IMR-90 (cell line): ENCODE measurements at regions not wholly inside any gene's neighbourhood (a gene's known extent, or its start where the extent isn't known, plus 50 kb on each side); places are given as distances from the start of the nearest gene placed in this dataset.

ENCODE experiments used
- ATAC-seq: fragments of 200-7000 bp; cut with Tn5 transposase; 2 replicates; pipeline ENCODE4 v1.9.1; 2020; ENCODE audit warnings: low read depth, mild to moderate bottlenecking, moderate library complexity
- BruUV-seq: library from RNA; stranded (reverse); fragments of 400-500 nt; replicated peaks from 2 replicates; lab custom pipeline; 2021; lab: Mats Ljungman, UMichigan
- CTCF ChIA-PET: fragments of 300-600 bp; formaldehyde crosslinking; extraction: SDS; loops from one replicate; lab custom pipeline; 2021; ENCODE audit warnings: antibody characterized with exemption; lab: Yijun Ruan, JAX
- POLR2A ChIA-PET: fragments of 300-600 bp; sonication (Branson Sonifier 250); formaldehyde crosslinking; loops from one replicate; lab custom pipeline; 2022; ENCODE audit warnings: antibody characterized with exemption; ENCODE audit not compliant: unreplicated experiment; lab: Charles Lee
- DNase-seq: peaks from one replicate; pipeline ENCODE4 v3.0.0; 2013
- H2AFZ ChIP-seq: replicated peaks from 2 replicates; pipeline ENCODE3; 2013; ENCODE audit warnings: low read length, mild to moderate bottlenecking; ENCODE audit not compliant: poor library complexity
- H2AK5ac ChIP-seq: 2 replicates; pipeline ENCODE4 v1.6.1; 2013; ENCODE audit warnings: low read depth, low read length, inconsistent platforms
- H2AK9ac ChIP-seq: replicated peaks from 2 replicates; pipeline ENCODE3; 2013; ENCODE audit warnings: mild to moderate bottlenecking, low read depth, low read length, moderate library complexity; ENCODE audit not compliant: poor library complexity
- H2BK120ac ChIP-seq: 2 replicates; pipeline ENCODE4 v1.6.1; 2013; ENCODE audit warnings: low read depth, low read length, inconsistent platforms
- H2BK15ac ChIP-seq: 3 replicates; pipeline ENCODE4 v1.6.1; 2013; ENCODE audit warnings: low read depth, low read length, inconsistent platforms
- H2BK20ac ChIP-seq: 2 replicates; pipeline ENCODE4 v1.6.1; 2013; ENCODE audit warnings: low read depth, mild to moderate bottlenecking, inconsistent platforms, low read length, moderate library complexity
- H2BK5ac ChIP-seq: 2 replicates; pipeline ENCODE4 v1.6.1; 2013; ENCODE audit warnings: mild to moderate bottlenecking, low read depth, low read length, inconsistent platforms; ENCODE audit not compliant: poor library complexity, severe bottlenecking
- H3K14ac ChIP-seq: replicated peaks from 2 replicates; pipeline ENCODE4 v1.6.1; 2013; ENCODE audit warnings: low read depth, low read length, inconsistent platforms
- H3K18ac ChIP-seq: 2 replicates; pipeline ENCODE4 v1.6.1; 2013; ENCODE audit warnings: low read depth, low read length, control low read depth
- H3K23ac ChIP-seq: 2 replicates; pipeline ENCODE4 v1.6.1; 2013; ENCODE audit warnings: low read depth, low read length, inconsistent platforms
- H3K27ac ChIP-seq: 2 replicates; pipeline ENCODE4 v1.5.1; 2013; ENCODE audit warnings: mild to moderate bottlenecking, control low read depth, low read length; ENCODE audit not compliant: insufficient read depth
- H3K27me3 ChIP-seq: 2 replicates; pipeline ENCODE4 v1.6.1; 2013; ENCODE audit warnings: low read length; ENCODE audit not compliant: control insufficient read depth, insufficient read depth
- H3K36me3 ChIP-seq: 2 replicates; pipeline ENCODE4 v1.6.1; 2013; ENCODE audit warnings: low read length, mixed read lengths; ENCODE audit not compliant: control insufficient read depth, insufficient read depth
- H3K4ac ChIP-seq: 2 replicates; pipeline ENCODE4 v1.6.1; 2013; ENCODE audit warnings: low read depth, low read length, inconsistent platforms
- H3K4me1 ChIP-seq: 2 replicates; pipeline ENCODE4 v1.6.1; 2013; ENCODE audit warnings: low read length, mixed read lengths; ENCODE audit not compliant: control insufficient read depth, insufficient read depth
- H3K4me2 ChIP-seq: 2 replicates; pipeline ENCODE4 v1.6.1; 2013; ENCODE audit warnings: low read depth, mild to moderate bottlenecking, control low read depth, low read length, moderate library complexity
- H3K4me3 ChIP-seq: 2 replicates; pipeline ENCODE4 v1.5.1; 2013; ENCODE audit warnings: low read depth, mild to moderate bottlenecking, control low read depth, low read length, moderate library complexity; ENCODE audit not compliant: insufficient read depth
- H3K56ac ChIP-seq: 2 replicates; pipeline ENCODE4 v1.6.1; 2013; ENCODE audit warnings: low read length, inconsistent platforms; ENCODE audit not compliant: insufficient read depth; ENCODE audit errors: extremely low read depth
- H3K79me1 ChIP-seq, 2 experiments: 2 replicates each; pipeline ENCODE4 v1.6.1; 2013; ENCODE audit warnings: low read length in 2 of 2, inconsistent platforms in 1 of 2, low read depth in 1 of 2
- H3K9ac ChIP-seq: 2 replicates; pipeline ENCODE4 v1.6.1; 2013; ENCODE audit warnings: low read depth, low read length, control low read depth
- H3K9me1 ChIP-seq: 2 replicates; pipeline ENCODE4 v1.6.1; 2013; ENCODE audit warnings: low read length, inconsistent platforms; ENCODE audit not compliant: insufficient read depth
- H3K9me3 ChIP-seq: 2 replicates; pipeline ENCODE4 v1.6.1; 2013; ENCODE audit warnings: low read length; ENCODE audit not compliant: control insufficient read depth, insufficient read depth
- H4K20me1 ChIP-seq: 2 replicates; pipeline ENCODE4 v1.6.1; 2013; ENCODE audit warnings: low read length, inconsistent platforms; ENCODE audit not compliant: insufficient read depth
- H4K5ac ChIP-seq: 2 replicates; pipeline ENCODE4 v1.6.1; 2013; ENCODE audit warnings: mild to moderate bottlenecking, low read depth, low read length, control low read depth
- H4K8ac ChIP-seq, 2 experiments: 2 replicates each; pipeline ENCODE4 v1.6.1; 2013; ENCODE audit warnings: low read depth in 2 of 2, low read length in 2 of 2, control low read depth in 1 of 2, inconsistent platforms in 1 of 2
- H4K91ac ChIP-seq: 2 replicates; pipeline ENCODE4 v1.6.1; 2013; ENCODE audit warnings: low read depth, low read length, inconsistent platforms; ENCODE audit not compliant: insufficient read depth
- BHLHE40 ChIP-seq: fragments of 150-350 bp; IDR thresholded peaks from 2 replicates; pipeline ENCODE4 v1.6.1; 2016; ENCODE audit warnings: mild to moderate bottlenecking, low read depth, low read length
- CEBPB ChIP-seq: IDR thresholded peaks from 2 replicates; pipeline ENCODE4 v1.6.1; 2012; ENCODE audit warnings: low read depth, low read length, improper control_type of control experiment
- CHD1 ChIP-seq: IDR thresholded peaks from 2 replicates; pipeline ENCODE4 v1.6.1; 2012; ENCODE audit warnings: low read depth, low read length, improper control_type of control experiment
- FOS ChIP-seq: fragments of 150-350 bp; IDR thresholded peaks from 2 replicates; pipeline ENCODE4 v1.6.1; 2016; ENCODE audit warnings: low read depth, low read length
- MAFK ChIP-seq: IDR thresholded peaks from 2 replicates; pipeline ENCODE4 v1.6.1; 2012; ENCODE audit warnings: low read depth, low read length, improper control_type of control experiment
- MAZ ChIP-seq: IDR thresholded peaks from 2 replicates; pipeline ENCODE4 v1.6.1; 2012; ENCODE audit warnings: low read depth, mild to moderate bottlenecking, low read length, improper control_type of control experiment, moderate library complexity, borderline replicate concordance
- MXI1 ChIP-seq: IDR thresholded peaks from 2 replicates; pipeline ENCODE4 v1.6.1; 2012; ENCODE audit warnings: low read depth, mild to moderate bottlenecking, low read length, moderate library complexity, borderline replicate concordance
- NFE2L2 ChIP-seq: fragments of 150-350 bp; IDR thresholded peaks from 2 replicates; pipeline ENCODE4 v1.6.1; 2016; ENCODE audit warnings: low read depth, mild to moderate bottlenecking, low read length
- POLR2A ChIP-seq: IDR thresholded peaks from 2 replicates; pipeline ENCODE4 v1.6.1; 2012; ENCODE audit warnings: mild to moderate bottlenecking, low read depth, low read length
- RAD21 ChIP-seq: IDR thresholded peaks from 2 replicates; pipeline ENCODE4 v1.6.1; 2012; ENCODE audit warnings: low read length, improper control_type of control experiment
- RCOR1 ChIP-seq: IDR thresholded peaks from 2 replicates; pipeline ENCODE4 v1.6.1; 2012; ENCODE audit warnings: mild to moderate bottlenecking, low read length, improper control_type of control experiment; ENCODE audit not compliant: insufficient replicate concordance
- RFX5 ChIP-seq: IDR thresholded peaks from 2 replicates; pipeline ENCODE4 v1.8.0; 2012; ENCODE audit warnings: low read depth, mild to moderate bottlenecking, low read length, moderate library complexity
- SMC3 ChIP-seq: fragments of 150-350 bp; IDR thresholded peaks from 2 replicates; pipeline ENCODE4 v1.6.1; 2016; ENCODE audit warnings: low read depth, mild to moderate bottlenecking, antibody characterized with exemption, low read length, moderate library complexity
- WGBS, 2 experiments: methylation state at CpG; one replicate each; pipeline versions ENCODE4 v1.1.5 to v1.1.7; 2013; ENCODE audit warnings: missing lambda C conversion rate in 2 of 2; ENCODE audit not compliant: insufficient read length in 1 of 2; ENCODE audit errors: extremely low coverage in 2 of 2; 5-methylcytosine and 5-hydroxymethylcytosine counted together
- dilution Hi-C: fragments of 300-500 bp; cut with HindIII; formaldehyde crosslinking; loops from one replicate; pipeline ENCODE4 v1.14.3; 2018; ENCODE audit warnings: low sequenced_read_pairs; ENCODE audit not compliant: unreplicated experiment
- in situ Hi-C: fragments of 300-500 bp; cut with MboI; formaldehyde crosslinking; loops from 3 replicates; pipeline ENCODE4 v1.14.3; 2019; ENCODE audit warnings: low sequenced_read_pairs, inconsistent platforms, mixed read lengths
- intact Hi-C: fragments of 100-400 bp; cut with micrococcal nuclease; formaldehyde crosslinking; loops from 2 replicates; pipeline ENCODE4 v1.10.0; 2022
- TF ChIP-seq, protein P1 (sequence below): conservative IDR thresholded peaks from 2 replicates; pipeline ENCODE4 v1.5.1; 2012; ENCODE audit warnings: mild to moderate bottlenecking, low read depth, low read length, improper control_type of control experiment
- TF ChIP-seq, protein P2 (sequence below): fragments of 150-350 bp; IDR thresholded peaks from 2 replicates; pipeline ENCODE4 v1.6.1; 2017; ENCODE audit warnings: mild to moderate bottlenecking, antibody characterized with exemption, low read length, low read depth
- TF ChIP-seq, protein P3 (sequence below): fragments of 150-350 bp; IDR thresholded peaks from 2 replicates; pipeline ENCODE4 v1.6.1; 2016; ENCODE audit warnings: low read depth, mild to moderate bottlenecking, low read length, moderate library complexity, borderline replicate concordance

DNA sequence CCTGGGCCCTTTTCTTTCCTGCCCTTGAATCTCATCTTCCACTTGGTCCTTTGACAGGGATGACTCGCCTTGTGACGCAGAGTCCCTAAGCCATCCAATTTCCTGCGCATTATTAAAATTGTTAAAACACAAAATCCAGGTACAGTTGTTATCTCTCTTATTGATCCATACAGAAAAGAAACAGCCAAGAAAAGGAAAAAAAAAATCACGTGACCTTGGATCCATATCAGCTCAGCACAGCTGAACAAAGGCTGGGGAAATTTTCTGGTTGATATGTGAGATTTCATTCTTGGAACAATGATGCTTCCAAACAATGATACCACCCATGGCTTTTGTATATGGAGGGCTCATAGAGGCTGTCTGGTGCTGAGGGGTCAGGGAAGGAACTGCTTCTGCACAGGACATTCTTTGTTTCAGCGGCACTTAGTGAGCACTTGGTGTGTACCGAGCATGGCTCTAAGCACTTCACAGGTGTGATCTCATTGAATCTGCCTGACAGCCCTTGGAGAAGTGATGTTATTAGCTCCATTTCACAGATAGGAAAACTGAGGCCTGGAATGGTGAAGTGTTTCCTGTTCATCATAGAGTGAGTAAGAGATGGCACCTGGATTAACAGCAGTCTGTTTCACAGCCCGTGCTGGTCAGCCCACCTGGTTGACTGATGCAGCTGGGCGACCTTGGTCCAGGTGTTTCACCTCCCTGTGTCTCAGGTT is 155.0 kb upstream of the SULF2 start:
- Histone ChIP-seq H3K27ac (no peak overlapping the region), H3K4ac (no peak overlapping the region), H2BK5ac (no peak overlapping the region), H3K9me3 (no peaks in the 10 kb centered on the region), H3K36me3 (no peaks in the 10 kb centered on the region), H3K9me1 (no peaks in the 10 kb centered on the region), H2BK20ac (no peak overlapping the region), H2BK15ac (no peak overlapping the region), H3K4me2 (no peak overlapping the region), H3K56ac (no peak overlapping the region), H3K4me3 (no peak overlapping the region), H3K14ac (no peak overlapping the region), H2AFZ (no peak overlapping the region), H2BK120ac (no peak overlapping the region), H4K91ac (no peak overlapping the region), H2AK9ac (no peak overlapping the region), H3K79me1 (no peaks in the 10 kb centered on the region), H3K23ac (no peak overlapping the region), H3K4me1 (no peaks in the 10 kb centered on the region), H3K27me3 (peaks cover 2% of the 10 kb centered on the region; the same call in 1 of the 2 replicates), H2AK5ac (no peak overlapping the region), H4K8ac (no peak overlapping the region), H4K20me1 (no peaks in the 10 kb centered on the region), H3K9ac (no peak overlapping the region), H3K18ac (no peak overlapping the region), H4K5ac (no peak overlapping the region)
- ChIA-PET CTCF (interaction anchor here (1.1 kb wide), 1 partner anchor 17 kb away, joined by 3 read pairs; no protein-coding TSS in a partner anchor), POLR2A (no interaction called here)
- DNase-seq (no peak), ATAC-seq (no peak)
- BruUV-seq, result no TSS peak
- TF ChIP-seq, protein P1, sequence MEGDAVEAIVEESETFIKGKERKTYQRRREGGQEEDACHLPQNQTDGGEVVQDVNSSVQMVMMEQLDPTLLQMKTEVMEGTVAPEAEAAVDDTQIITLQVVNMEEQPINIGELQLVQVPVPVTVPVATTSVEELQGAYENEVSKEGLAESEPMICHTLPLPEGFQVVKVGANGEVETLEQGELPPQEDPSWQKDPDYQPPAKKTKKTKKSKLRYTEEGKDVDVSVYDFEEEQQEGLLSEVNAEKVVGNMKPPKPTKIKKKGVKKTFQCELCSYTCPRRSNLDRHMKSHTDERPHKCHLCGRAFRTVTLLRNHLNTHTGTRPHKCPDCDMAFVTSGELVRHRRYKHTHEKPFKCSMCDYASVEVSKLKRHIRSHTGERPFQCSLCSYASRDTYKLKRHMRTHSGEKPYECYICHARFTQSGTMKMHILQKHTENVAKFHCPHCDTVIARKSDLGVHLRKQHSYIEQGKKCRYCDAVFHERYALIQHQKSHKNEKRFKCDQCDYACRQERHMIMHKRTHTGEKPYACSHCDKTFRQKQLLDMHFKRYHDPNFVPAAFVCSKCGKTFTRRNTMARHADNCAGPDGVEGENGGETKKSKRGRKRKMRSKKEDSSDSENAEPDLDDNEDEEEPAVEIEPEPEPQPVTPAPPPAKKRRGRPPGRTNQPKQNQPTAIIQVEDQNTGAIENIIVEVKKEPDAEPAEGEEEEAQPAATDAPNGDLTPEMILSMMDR, result no peak
- TF ChIP-seq RCOR1 (no peak), SMC3 (no peak), RFX5 (no peak), MXI1 (no peak), MAZ (no peak), NFE2L2 (no peak), POLR2A (no peak), MAFK (no peak), CHD1 (no peak), CEBPB (no peak), BHLHE40 (no peak), RAD21 (no peak), FOS (no peak)
- TF ChIP-seq, protein P2, sequence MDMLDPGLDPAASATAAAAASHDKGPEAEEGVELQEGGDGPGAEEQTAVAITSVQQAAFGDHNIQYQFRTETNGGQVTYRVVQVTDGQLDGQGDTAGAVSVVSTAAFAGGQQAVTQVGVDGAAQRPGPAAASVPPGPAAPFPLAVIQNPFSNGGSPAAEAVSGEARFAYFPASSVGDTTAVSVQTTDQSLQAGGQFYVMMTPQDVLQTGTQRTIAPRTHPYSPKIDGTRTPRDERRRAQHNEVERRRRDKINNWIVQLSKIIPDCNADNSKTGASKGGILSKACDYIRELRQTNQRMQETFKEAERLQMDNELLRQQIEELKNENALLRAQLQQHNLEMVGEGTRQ, result no peak
- TF ChIP-seq, protein P3, sequence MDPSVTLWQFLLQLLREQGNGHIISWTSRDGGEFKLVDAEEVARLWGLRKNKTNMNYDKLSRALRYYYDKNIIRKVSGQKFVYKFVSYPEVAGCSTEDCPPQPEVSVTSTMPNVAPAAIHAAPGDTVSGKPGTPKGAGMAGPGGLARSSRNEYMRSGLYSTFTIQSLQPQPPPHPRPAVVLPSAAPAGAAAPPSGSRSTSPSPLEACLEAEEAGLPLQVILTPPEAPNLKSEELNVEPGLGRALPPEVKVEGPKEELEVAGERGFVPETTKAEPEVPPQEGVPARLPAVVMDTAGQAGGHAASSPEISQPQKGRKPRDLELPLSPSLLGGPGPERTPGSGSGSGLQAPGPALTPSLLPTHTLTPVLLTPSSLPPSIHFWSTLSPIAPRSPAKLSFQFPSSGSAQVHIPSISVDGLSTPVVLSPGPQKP, result no peak
- no CpG with 5 or more reads among the region's 8 CpGs for WGBS, 2 experiments
- in situ Hi-C loops (no loop called here), intact Hi-C loops (no loop called here), dilution Hi-C loops (no loop called here)
